ENCODE measurements at regions not wholly inside any gene's neighbourhood (a gene's known extent, or its start where the extent isn't known, plus 50 kb on each side); places are given as distances from the start of the nearest gene placed in this dataset.

DNA sequence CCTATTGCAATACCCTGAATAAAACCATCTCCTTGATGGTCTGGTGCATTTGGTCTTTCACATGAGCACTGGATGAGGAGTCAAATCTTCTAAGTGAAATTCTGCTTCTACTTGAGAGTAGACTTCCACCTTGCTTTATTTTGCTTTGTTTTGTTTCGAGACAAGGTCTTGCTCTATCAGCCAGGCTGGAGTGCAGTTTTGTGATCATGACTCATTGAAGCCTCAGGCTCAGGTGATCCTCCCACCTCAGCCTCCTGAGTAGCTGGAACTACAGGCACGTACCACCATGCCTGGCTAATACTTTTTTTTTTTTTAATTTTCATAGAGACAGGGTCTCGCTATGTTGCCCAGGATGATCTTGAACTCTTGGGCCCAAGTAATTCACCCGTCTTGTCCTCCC, 65.8 kb upstream of the F3 start:
- TF ChIP-seq CTCF (IDR thresholded peaks at IDR 0.05) (no peak), ZFX (IDR thresholded peaks at IDR 0.05; ENCODE audit: borderline replicate concordance) (no peak)

Data from 22Rv1 (cell line).